HG02571 (cell line): ENCODE measurements at regions not wholly inside any gene's neighbourhood (a gene's known extent, or its start where the extent isn't known, plus 50 kb on each side); places are given as distances from the start of the nearest gene placed in this dataset.
"Not testable (repeated sequence)": the region's sequence is repeated elsewhere in the genome, so short reads cannot be mapped to it uniquely, and the experiment has no call there.

Source experiments
- ATAC-seq: cut with Tn5 transposase; IDR thresholded peaks from one replicate; pipeline ENCODE4 v1.9.1; 2021; ENCODE audit warnings: mild to moderate bottlenecking, moderate library complexity; ENCODE audit not compliant: unreplicated experiment

- not testable (repeated sequence) for ATAC-seq
Measured at GRCh38 chr9:40939201-40939887, 189.1 kb downstream of the FOXD4L6 start.

GRCh38 chr9:40935336-40935735 is 193.1 kb downstream of the FOXD4L6 start:
- no peak for ATAC-seq

GRCh38 chr9:40934480-40934879 is 194.0 kb downstream of the FOXD4L6 start:
- ATAC-seq = not testable (repeated sequence)

- ATAC-seq = not testable (repeated sequence)
Measured at GRCh38 chr9:40930426-40930825, 198.1 kb downstream of the FOXD4L6 start.

GRCh38 chr9:40929488-40929845 is 199.0 kb downstream of the FOXD4L6 start:
- not testable (repeated sequence) for ATAC-seq

- no peak for ATAC-seq
Measured at GRCh38 chr9:40928803-40929487, 199.5 kb downstream of the FOXD4L6 start.

GRCh38 chr9:40927851-40928802 is 200.4 kb downstream of the FOXD4L6 start:
- no peak for ATAC-seq

GRCh38 chr9:40927260-40927631 is 201.2 kb downstream of the FOXD4L6 start:
- no peak for ATAC-seq

- ATAC-seq = no peak
Measured at GRCh38 chr9:40926404-40927259, 201.8 kb downstream of the FOXD4L6 start.

- ATAC-seq = no peak
Measured at GRCh38 chr9:40925149-40925548, 203.3 kb downstream of the FOXD4L6 start.

- not testable (repeated sequence) for ATAC-seq
Measured at GRCh38 chr9:40916399-40916783, 212.1 kb downstream of the FOXD4L6 start.

- ATAC-seq = not testable (repeated sequence)
Measured at GRCh38 chr9:40915660-40916398, 212.7 kb downstream of the FOXD4L6 start.

- ATAC-seq = no peak
Measured at GRCh38 chr9:40914772-40915659, 213.5 kb downstream of the FOXD4L6 start.

GRCh38 chr9:40913928-40914673 is 214.4 kb downstream of the FOXD4L6 start:
- ATAC-seq = no peak

GRCh38 chr9:40913096-40913719 is 215.3 kb downstream of the FOXD4L6 start:
- no peak for ATAC-seq

- not testable (repeated sequence) for ATAC-seq
Measured at GRCh38 chr9:40912679-40913078, 215.8 kb downstream of the FOXD4L6 start.

GRCh38 chr9:40911647-40912046 is 216.8 kb downstream of the FOXD4L6 start:
- no peak for ATAC-seq

- ATAC-seq = not testable (repeated sequence)
Measured at GRCh38 chr9:40910995-40911394, 217.5 kb downstream of the FOXD4L6 start.
